ENCODE measurements at regions not wholly inside any gene's neighbourhood (a gene's known extent, or its start where the extent isn't known, plus 50 kb on each side); places are given as distances from the start of the nearest gene placed in this dataset.

- no peak for TF ChIP-seq CTCF (IDR thresholded peaks at IDR 0.05; ENCODE audit: low read depth, low read length)
- no peak for TF ChIP-seq EZH2phosphoT487 (IDR thresholded peaks at IDR 0.05; ENCODE audit: low read depth)
These were observed 262.1 kb downstream of the LRFN2 start for GRCh38 chr6:40325041-40325440.
